GM15510 (cell line): ENCODE measurements at regions not wholly inside any gene's neighbourhood (a gene's known extent, or its start where the extent isn't known, plus 50 kb on each side); places are given as distances from the start of the nearest gene placed in this dataset.

ENCODE experiments used
- POLR2A ChIP-seq: IDR thresholded peaks from 3 replicates; pipeline ENCODE4 v1.6.1; 2011; ENCODE audit warnings: borderline replicate concordance; ENCODE audit not compliant: insufficient read length; ENCODE audit errors: extremely low read depth

DNA sequence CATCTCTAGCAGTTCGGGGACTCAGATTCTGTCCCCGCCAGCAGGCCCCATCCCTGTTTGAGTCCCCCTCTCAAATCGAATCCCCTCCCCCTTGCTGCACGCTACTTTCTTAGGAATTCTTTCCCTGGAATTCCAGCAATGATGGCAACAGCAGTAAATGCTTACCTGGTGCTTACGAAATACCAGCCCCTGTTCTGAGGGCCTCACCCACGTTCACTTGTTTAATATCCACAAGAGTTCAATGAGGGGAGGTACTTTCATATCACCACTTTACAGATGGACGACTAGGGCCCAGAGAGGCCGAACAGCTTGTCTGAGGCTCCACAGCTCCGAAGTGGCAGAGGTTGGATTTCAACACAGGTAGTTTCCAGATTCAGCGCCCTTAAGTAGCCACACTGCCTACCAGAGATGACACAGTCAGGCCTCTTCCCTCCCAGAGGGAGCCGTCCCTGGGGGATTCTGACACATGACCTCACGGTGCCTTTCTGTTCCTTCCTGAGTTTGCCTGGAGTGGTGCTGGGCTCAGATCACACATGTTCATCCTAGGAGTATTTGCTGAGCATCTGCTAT lies 120.7 kb upstream of the GSE1 start:
- TF ChIP-seq POLR2A, result no peak

GRCh38 chr16:85494315-85494714 lies 118.8 kb upstream of the GSE1 start:
- TF ChIP-seq POLR2A, result no peak

- no peak for TF ChIP-seq POLR2A
Measured at GRCh38 chr16:85495259-85495658, 117.9 kb upstream of the GSE1 start.

DNA sequence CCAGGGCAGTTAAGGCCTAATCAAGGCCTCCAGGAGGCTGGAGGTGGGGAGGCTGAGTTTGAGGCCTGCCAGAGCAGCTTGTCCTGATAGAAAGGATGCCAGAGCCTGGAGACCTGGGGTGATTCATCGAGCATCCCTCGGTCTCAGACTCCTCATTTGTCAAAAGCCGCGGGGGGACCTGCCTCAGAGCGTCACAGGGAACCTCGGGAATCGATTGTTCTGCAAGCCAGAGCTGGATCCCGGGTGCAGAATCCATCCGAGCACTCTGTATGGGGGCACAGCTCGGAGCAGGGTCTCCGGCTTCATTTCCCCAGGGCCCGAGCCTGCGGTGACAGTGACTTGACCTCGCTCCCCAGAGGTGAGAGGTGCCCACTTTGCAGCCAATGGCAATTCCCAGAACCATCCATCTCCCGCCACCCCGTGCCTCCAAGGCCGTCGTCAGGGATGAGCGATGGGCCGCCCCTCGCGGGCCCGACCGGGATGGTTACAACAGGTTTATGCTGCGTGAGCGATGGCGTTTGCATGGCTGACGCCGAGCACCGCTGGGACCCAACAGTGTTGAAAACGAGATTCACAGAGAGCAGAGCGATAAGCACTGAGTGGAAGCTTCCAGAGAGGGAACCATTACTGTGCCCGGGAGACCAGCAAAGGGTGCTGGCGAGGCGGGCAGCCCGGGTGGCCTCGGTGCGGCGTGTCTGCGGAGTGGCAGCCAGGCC lies 117.1 kb upstream of the GSE1 start:
- TF ChIP-seq POLR2A, result no peak

DNA sequence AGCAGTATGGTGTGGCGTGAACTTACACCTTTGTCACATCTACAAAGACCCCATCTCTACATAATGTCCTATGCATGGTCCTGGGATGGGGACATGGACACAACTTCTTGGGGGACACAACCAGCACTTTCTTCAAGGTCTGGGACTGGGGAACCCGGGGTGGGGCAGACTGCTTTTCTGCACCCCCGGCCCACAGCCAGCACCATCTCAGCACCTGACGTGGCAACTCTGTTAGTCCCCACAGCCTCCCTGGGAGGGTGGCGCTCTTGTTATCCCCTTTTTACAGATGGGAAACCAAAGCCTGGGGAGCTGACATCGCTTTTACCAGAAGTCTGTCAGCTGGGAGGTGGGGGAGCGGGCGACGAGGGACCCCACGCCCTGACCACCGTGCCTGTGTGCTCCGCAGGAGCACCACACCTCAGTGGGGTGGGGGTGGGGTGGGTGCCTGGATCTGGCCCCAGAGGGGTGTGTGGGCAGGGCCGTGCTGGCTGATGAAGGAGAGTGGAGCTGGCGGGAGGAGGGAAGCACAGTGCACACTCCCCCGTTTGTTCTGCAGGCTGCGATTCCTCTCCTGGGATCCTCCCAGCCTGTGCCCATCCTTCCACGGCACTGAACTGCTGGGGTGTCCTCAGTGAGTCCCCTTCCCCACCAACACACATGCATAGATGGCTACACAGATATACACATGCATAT lies 115.4 kb upstream of the GSE1 start:
- TF ChIP-seq POLR2A, result no peak

DNA sequence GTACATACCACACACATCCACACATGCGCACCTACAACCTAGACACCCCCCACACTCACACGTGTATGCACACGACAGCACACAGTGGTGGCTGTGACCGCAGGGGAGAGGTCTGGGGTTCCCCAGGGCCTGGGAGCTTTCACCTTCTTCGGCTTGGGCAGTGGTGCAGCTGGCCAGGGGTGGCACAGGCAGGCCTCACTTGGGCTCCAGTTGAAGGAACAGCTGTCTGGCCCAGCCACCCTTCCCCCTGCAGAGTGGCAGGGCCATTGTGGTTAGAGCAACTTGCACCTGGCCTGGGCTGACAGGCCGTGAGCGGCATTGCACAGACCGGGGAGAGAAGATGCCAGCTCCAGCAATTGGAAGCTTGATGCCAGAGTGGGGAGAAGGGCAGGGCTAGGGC lies 114.5 kb upstream of the GSE1 start:
- TF ChIP-seq POLR2A, result no peak

- TF ChIP-seq POLR2A, result no peak
Measured at GRCh38 chr16:85500220-85500619, 112.9 kb upstream of the GSE1 start.

DNA sequence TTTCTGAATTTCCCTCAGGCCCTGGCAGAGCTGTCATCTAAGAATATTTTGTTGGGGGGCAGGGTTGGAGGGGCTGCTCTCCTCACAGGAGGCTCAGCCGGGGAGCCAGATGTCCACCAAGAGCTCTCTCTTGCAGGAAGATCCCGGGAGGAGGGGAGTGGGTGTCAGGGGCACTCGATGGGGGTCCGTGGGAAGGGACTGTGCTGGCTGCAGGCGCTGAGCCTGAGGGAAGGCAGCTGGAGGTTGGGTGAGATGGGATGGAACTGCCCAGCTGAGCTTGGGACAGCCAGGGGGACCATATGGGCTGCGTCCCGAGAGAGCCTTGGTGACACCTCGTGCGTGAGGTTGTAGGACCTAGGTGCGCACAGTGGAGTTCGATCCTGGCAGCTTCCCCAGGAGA lies 111.2 kb upstream of the GSE1 start:
- no peak for TF ChIP-seq POLR2A

DNA sequence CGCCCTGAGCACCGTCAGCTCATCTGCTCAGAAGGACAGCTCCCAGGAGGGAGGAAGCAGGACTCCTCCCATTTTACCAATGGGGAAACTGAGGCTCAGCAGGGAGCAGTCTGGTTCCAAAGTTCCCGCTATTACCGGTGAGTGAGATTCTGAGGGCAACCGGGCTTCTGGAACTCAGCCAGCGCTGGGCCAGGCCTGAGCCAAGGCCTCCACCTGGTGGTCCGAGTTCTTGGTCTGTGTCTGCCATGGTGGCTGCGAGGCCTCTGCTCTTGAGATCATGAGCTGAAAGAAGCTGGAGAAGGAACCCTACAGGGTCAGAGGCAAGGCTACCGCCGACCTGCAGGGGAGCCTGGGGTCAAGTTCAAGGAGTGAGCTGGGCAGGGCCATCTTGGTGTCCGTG lies 110.8 kb upstream of the GSE1 start:
- no peak for TF ChIP-seq POLR2A

GRCh38 chr16:85503679-85504231 lies 109.4 kb upstream of the GSE1 start:
- TF ChIP-seq POLR2A, result no peak

GRCh38 chr16:85504242-85504641 lies 108.9 kb upstream of the GSE1 start:
- TF ChIP-seq POLR2A, result no peak

- TF ChIP-seq POLR2A, result no peak
Measured at GRCh38 chr16:85505794-85506634, 107.1 kb upstream of the GSE1 start.

DNA sequence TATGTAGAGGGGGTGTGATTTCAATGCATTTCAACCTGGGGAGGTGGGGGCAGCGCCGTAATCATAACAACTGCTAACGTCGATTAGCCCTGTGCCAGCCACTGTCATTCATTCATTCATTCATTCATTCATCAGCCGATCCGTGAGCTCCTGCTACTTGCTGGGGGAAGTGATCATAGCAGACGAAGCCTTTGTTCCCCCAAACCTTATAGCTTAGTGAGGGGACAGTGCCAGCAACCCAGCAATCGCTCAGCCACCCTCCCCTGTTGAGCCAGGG lies 106.5 kb upstream of the GSE1 start:
- TF ChIP-seq POLR2A, result no peak

DNA sequence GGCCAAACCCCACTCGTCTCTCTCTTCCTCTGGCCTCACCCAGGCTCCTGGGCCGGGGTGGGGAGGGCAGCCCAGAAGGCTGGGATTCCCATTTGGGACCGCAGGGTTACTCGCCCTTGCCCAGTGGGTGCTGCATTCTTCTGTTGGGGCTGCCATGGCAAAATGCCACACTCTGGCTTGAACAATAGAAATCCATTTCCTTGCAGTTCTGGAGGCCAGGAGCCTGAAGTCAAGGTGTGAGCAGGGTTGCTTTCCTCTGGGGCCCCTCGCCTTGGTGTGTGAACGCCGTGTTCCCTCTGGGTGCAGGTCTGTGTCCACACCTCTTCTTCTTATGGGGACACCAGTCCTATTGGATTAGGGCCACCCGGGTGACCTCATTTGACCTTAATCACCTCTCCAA lies 105.8 kb upstream of the GSE1 start:
- no peak for TF ChIP-seq POLR2A

DNA sequence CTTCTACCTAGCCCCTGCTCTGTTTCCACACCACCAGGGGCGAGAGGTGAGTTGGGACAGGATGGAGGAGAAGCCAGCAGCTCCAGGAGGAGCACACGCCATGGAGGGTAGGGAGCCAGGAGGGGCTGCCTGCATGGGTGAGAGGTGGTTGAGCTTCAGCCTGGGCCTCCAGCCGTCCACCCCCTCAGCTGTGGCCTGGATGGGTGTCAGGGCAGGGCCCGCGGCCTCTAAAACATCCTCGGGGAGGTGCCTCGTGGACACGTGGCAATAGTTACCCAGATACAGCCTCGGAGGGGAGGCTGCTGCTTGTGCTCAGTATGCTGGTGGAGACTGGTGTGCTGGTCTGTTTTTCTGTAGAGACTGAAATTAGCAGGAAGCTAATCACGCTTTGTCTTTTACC lies 104.7 kb upstream of the GSE1 start:
- no peak for TF ChIP-seq POLR2A
